H9 (cell line): ENCODE measurements at regions not wholly inside any gene's neighbourhood (a gene's known extent, or its start where the extent isn't known, plus 50 kb on each side); places are given as distances from the start of the nearest gene placed in this dataset.

Source experiments
- DNase-seq: peaks from one replicate; pipeline ENCODE4 v3.0.0-alpha.2; 2017
- H2AFZ ChIP-seq: one replicate; pipeline ENCODE4 v1.6.1; 2013; ENCODE audit warnings: mild to moderate bottlenecking, low read length, control low read depth, moderate library complexity
- H2AK5ac ChIP-seq: 2 replicates; pipeline ENCODE4 v1.6.1; 2013; ENCODE audit warnings: low read length, control low read depth, mixed read lengths; ENCODE audit not compliant: insufficient read length
- H2BK120ac ChIP-seq: one replicate; pipeline ENCODE4 v1.6.1; 2013; ENCODE audit warnings: low read depth, mild to moderate bottlenecking, low read length, control low read depth, inconsistent platforms; ENCODE audit not compliant: poor library complexity, severe bottlenecking
- H2BK12ac ChIP-seq: 2 replicates; pipeline ENCODE4 v1.6.1; 2013; ENCODE audit warnings: low read length, control low read depth, mixed read lengths, low read depth; ENCODE audit not compliant: insufficient read length
- H2BK15ac ChIP-seq: 2 replicates; pipeline ENCODE4 v1.6.1; 2013; ENCODE audit warnings: low read depth, low read length, control low read depth
- H2BK20ac ChIP-seq: one replicate; pipeline ENCODE4 v1.6.1; 2013; ENCODE audit warnings: low read depth, mild to moderate bottlenecking, low read length, control low read depth, inconsistent platforms; ENCODE audit not compliant: poor library complexity, severe bottlenecking
- H2BK5ac ChIP-seq: 2 replicates; pipeline ENCODE4 v1.6.1; 2013; ENCODE audit warnings: low read length, control low read depth, mixed read lengths; ENCODE audit not compliant: insufficient read length
- H3K14ac ChIP-seq: 2 replicates; pipeline ENCODE4 v1.6.1; 2013; ENCODE audit warnings: low read length, control low read depth; ENCODE audit not compliant: insufficient read depth
- H3K18ac ChIP-seq: 2 replicates; pipeline ENCODE4 v1.6.1; 2013; ENCODE audit warnings: low read depth, mild to moderate bottlenecking, mixed read lengths, low read length, control low read depth; ENCODE audit not compliant: insufficient read length
- H3K23ac ChIP-seq: 2 replicates; pipeline ENCODE4 v1.6.1; 2013; ENCODE audit warnings: low read length, control low read depth, mixed read lengths, low read depth; ENCODE audit not compliant: insufficient read length
- H3K23me2 ChIP-seq: 2 replicates; pipeline ENCODE4 v1.6.1; 2013; ENCODE audit warnings: low read depth, mild to moderate bottlenecking, mixed read lengths, low read length, control low read depth; ENCODE audit not compliant: insufficient read length, poor library complexity, severe bottlenecking
- H3K27ac ChIP-seq: 2 replicates; pipeline ENCODE4 v1.5.1; 2013; ENCODE audit warnings: low read length, control low read depth, mixed read lengths, low read depth; ENCODE audit not compliant: insufficient read length
- H3K27me3 ChIP-seq: 2 replicates; pipeline ENCODE4 v1.6.1; 2013; ENCODE audit warnings: low read length, control low read depth, inconsistent platforms; ENCODE audit not compliant: insufficient read depth
- H3K4ac ChIP-seq: 2 replicates; pipeline ENCODE4 v1.6.1; 2013; ENCODE audit warnings: low read depth, mild to moderate bottlenecking, control low read depth, inconsistent platforms, low read length, moderate library complexity
- H3K4me1 ChIP-seq: 2 replicates; pipeline ENCODE4 v1.6.1; 2013; ENCODE audit warnings: low read length, control low read depth, inconsistent platforms; ENCODE audit not compliant: insufficient read depth
- H3K4me2 ChIP-seq: 2 replicates; pipeline ENCODE4 v1.6.1; 2013; ENCODE audit warnings: low read length, control low read depth, mixed read lengths; ENCODE audit not compliant: insufficient read length, insufficient read depth
- H3K56ac ChIP-seq: 2 replicates; pipeline ENCODE4 v1.6.1; 2013; ENCODE audit warnings: low read depth, mild to moderate bottlenecking, mixed read lengths, low read length, control low read depth; ENCODE audit not compliant: insufficient read length
- H3K79me1 ChIP-seq: 2 replicates; pipeline ENCODE4 v1.6.1; 2013; ENCODE audit warnings: low read depth, mild to moderate bottlenecking, moderate library complexity, low read length, control low read depth, inconsistent platforms; ENCODE audit not compliant: insufficient read depth, poor library complexity, severe bottlenecking
- H3K79me2 ChIP-seq: 2 replicates; pipeline ENCODE4 v1.6.1; 2013; ENCODE audit warnings: low read length, control low read depth, inconsistent platforms; ENCODE audit not compliant: insufficient read depth
- H3K9ac ChIP-seq: 2 replicates; pipeline ENCODE4 v1.6.1; 2013; ENCODE audit warnings: low read length, control low read depth, mixed read lengths; ENCODE audit not compliant: insufficient read length; ENCODE audit errors: extremely low read depth
- H3K9me3 ChIP-seq: one replicate; pipeline ENCODE4 v1.6.1; 2013; ENCODE audit warnings: low read depth, low read length, inconsistent platforms; ENCODE audit not compliant: control insufficient read depth
- H3T11ph ChIP-seq: one replicate; pipeline ENCODE4 v1.6.1; 2013; ENCODE audit warnings: mild to moderate bottlenecking, low read length, control low read depth, inconsistent platforms
- H4K20me1 ChIP-seq: one replicate; pipeline ENCODE4 v1.6.1; 2013; ENCODE audit not compliant: control insufficient read depth, insufficient read length, insufficient read depth
- H4K5ac ChIP-seq: 2 replicates; pipeline ENCODE4 v1.6.1; 2013; ENCODE audit warnings: low read depth, mild to moderate bottlenecking, mixed read lengths, low read length, control low read depth; ENCODE audit not compliant: insufficient read length
- H4K8ac ChIP-seq: replicated peaks from 2 replicates; pipeline ENCODE4 v1.6.1; 2013; ENCODE audit warnings: low read length, control low read depth, mixed read lengths, low read depth; ENCODE audit not compliant: insufficient read length
- H4K91ac ChIP-seq: 2 replicates; pipeline ENCODE4 v1.6.1; 2013; ENCODE audit warnings: low read depth, mild to moderate bottlenecking, moderate library complexity, mixed read lengths, low read length, control low read depth; ENCODE audit not compliant: insufficient read length
- H3K27ac Mint-ChIP-seq, 3 experiments: 2 replicates in 2 of 3; 3 replicates in 1 of 3; pipeline ENCODE4 v1.8.0; 2020 to 2021; ENCODE audit warnings: mixed read lengths in 3 of 3, mild to moderate bottlenecking in 1 of 3, moderate library complexity in 1 of 3
- H3K27me3 Mint-ChIP-seq: 2 replicates; pipeline ENCODE4 v1.8.0; 2021; ENCODE audit warnings: low read depth, mild to moderate bottlenecking, moderate library complexity, mixed read lengths
- H3K36me3 Mint-ChIP-seq, 3 experiments: 2 replicates in 2 of 3; 3 replicates in 1 of 3; pipeline ENCODE4 v1.8.0; 2020 to 2021; ENCODE audit warnings: low read depth in 3 of 3, mixed read lengths in 3 of 3; ENCODE audit not compliant: insufficient read depth in 1 of 3
- H3K4me1 Mint-ChIP-seq, 2 experiments: 2 replicates each; pipeline ENCODE4 v1.8.0; 2020; ENCODE audit warnings: mixed read lengths in 2 of 2
- H3K4me3 Mint-ChIP-seq, 2 experiments: 2 replicates in 1 of 2; 3 replicates in 1 of 2; pipeline ENCODE4 v1.8.0; 2020 to 2021; ENCODE audit warnings: mild to moderate bottlenecking in 2 of 2, mixed read lengths in 2 of 2, moderate library complexity in 1 of 2
- H3K9me3 Mint-ChIP-seq, 2 experiments: 2 replicates in 1 of 2; 3 replicates in 1 of 2; pipeline ENCODE4 v1.8.0; 2020; ENCODE audit warnings: mild to moderate bottlenecking in 2 of 2, mixed read lengths in 2 of 2, moderate library complexity in 1 of 2
- WGBS: extraction: QIAGEN DNeasy Blood & Tissue Kit; methylation state at CpG from one replicate; pipeline ENCODE4 v1.1.7; 2013; ENCODE audit warnings: missing lambda C conversion rate, low lambda C conversion rate, mixed read lengths; ENCODE audit not compliant: insufficient read length; ENCODE audit errors: extremely low coverage; 5-methylcytosine and 5-hydroxymethylcytosine counted together
- TF ChIP-seq, protein P1 (sequence below): fragments of 200-600 bp; sonication (generic); conservative IDR thresholded peaks from 3 replicates; pipeline ENCODE4 v1.8.0; 2021; ENCODE audit warnings: antibody characterized with exemption, mild to moderate bottlenecking

DNA sequence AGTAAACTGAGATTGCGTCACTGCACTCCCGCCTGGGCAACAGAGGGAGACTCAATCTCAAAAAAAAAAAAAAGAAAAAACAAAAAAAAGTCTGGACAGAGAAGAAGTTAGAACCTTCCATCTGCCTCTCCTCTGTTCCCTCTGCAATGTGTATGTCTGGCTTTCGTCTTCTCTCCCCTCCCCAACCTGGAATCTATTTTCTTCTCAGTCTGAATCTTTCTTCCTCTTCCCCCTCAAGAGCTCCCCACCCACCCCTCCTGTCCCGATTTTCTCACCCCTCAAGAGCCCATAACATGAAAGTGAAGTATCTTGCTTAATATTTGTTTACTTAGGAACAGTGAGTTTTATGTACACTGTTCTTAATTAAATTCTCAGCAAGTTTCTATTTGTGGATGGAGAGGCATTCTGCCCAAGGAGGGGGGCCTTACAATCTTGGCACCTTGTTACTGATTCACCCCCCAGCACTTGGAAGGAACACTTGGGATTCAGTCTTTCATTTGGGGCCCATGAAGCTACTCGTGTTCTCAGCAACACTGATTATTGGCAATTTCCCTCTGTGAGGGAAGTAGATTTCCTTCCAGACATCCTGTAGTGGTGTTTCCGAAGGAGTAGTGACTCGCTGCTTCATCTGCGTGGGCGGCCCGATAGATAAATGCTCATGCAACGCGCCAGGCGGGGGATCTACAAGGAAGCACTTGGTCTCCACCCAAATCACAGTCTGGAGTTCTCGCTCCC is 69.3 kb upstream of the SRSF6 start:
- Histone ChIP-seq H3K9me3 (no peaks in the 10 kb centered on the region), H3K79me2 (no peaks in the 10 kb centered on the region), H2AFZ (no peak overlapping the region), H2BK5ac (no peak overlapping the region), H3T11ph (no peak overlapping the region), H3K27ac (no peak overlapping the region), H3K27me3 (no peaks in the 10 kb centered on the region), H3K18ac (no peak overlapping the region), H3K23ac (no peak overlapping the region), H4K91ac (no peak overlapping the region), H4K8ac (no peak overlapping the region), H4K20me1 (peaks cover 3% of the 10 kb centered on the region), H2BK15ac (no peak overlapping the region), H2BK12ac (no peak overlapping the region), H3K9ac (no peak overlapping the region), H3K56ac (no peak overlapping the region), H2AK5ac (no peak overlapping the region), H2BK20ac (no peak overlapping the region), H3K79me1 (no peaks in the 10 kb centered on the region), H3K23me2 (no peaks in the 10 kb centered on the region), H3K4me1 (no peaks in the 10 kb centered on the region), H3K4me2 (no peak overlapping the region), H2BK120ac (no peak overlapping the region), H3K14ac (no peak overlapping the region), H4K5ac (no peak overlapping the region), H3K4ac (no peak overlapping the region)
- Mint-ChIP-seq H3K4me1 (peaks cover 2 to 7% of the 10 kb centered on the region in 2 experiments; a peak in 1 of 4 replicates), H3K36me3 (no peaks in the 10 kb centered on the region), H3K9me3 (no peaks in the 10 kb centered on the region; a peak in 1 of 5 replicates), H3K27ac (no peak overlapping the region), H3K27me3 (peaks cover 14% of the 10 kb centered on the region), H3K4me3 (no peak overlapping the region; a peak in 1 of 5 replicates)
- WGBS: no CpG with 5 or more reads among the region's 14 CpGs
- TF ChIP-seq, protein P1, sequence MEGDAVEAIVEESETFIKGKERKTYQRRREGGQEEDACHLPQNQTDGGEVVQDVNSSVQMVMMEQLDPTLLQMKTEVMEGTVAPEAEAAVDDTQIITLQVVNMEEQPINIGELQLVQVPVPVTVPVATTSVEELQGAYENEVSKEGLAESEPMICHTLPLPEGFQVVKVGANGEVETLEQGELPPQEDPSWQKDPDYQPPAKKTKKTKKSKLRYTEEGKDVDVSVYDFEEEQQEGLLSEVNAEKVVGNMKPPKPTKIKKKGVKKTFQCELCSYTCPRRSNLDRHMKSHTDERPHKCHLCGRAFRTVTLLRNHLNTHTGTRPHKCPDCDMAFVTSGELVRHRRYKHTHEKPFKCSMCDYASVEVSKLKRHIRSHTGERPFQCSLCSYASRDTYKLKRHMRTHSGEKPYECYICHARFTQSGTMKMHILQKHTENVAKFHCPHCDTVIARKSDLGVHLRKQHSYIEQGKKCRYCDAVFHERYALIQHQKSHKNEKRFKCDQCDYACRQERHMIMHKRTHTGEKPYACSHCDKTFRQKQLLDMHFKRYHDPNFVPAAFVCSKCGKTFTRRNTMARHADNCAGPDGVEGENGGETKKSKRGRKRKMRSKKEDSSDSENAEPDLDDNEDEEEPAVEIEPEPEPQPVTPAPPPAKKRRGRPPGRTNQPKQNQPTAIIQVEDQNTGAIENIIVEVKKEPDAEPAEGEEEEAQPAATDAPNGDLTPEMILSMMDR: no peak
- no peak for DNase-seq
